Hematopoietic multipotent progenitor cell treated with erythropoietin and hydrocortisone succinate and interleukin-3 and kit ligand, for 8 days (in vitro differentiated cells): ENCODE measurements at regions not wholly inside any gene's neighbourhood (a gene's known extent, or its start where the extent isn't known, plus 50 kb on each side); places are given as distances from the start of the nearest gene placed in this dataset.
A peak's percentile ranks its signal among the peaks of the same experiment; 100 is the strongest.
"Not testable (repeated sequence)": the region's sequence is repeated elsewhere in the genome, so short reads cannot be mapped to it uniquely, and the experiment has no call there.

Experiments
- DNase-seq: peaks from one replicate; pipeline ENCODE4 v3.0.0-alpha.2; 2015

- DNase-seq = not testable (repeated sequence)
Observed at GRCh38 chr1:243074224-243074623, 180.9 kb downstream of the CEP170 start.

GRCh38 chr1:243067056-243067455 lies 188.0 kb downstream of the CEP170 start:
- not testable (repeated sequence) for DNase-seq

DNA sequence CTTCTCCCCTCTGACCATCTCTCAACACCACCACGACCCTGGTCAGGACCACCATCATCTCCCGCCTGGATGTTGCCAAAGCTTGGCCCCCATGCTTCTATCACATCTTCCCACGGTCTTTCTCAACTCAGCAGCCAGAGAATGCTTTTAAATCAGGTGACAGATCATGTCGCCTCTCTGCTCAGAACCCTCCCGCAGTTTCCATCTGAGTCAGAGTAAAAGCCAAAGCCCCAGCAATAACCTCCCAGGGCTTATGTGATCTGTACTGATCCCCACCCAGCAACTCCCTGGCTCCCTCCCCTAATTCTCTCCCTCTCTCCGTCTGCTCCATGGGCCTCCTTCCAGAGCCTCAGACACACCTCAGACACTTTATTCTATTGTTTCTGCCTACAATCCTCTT lies 193.1 kb downstream of the CEP170 start:
- DNase-seq = not testable (repeated sequence)

DNA sequence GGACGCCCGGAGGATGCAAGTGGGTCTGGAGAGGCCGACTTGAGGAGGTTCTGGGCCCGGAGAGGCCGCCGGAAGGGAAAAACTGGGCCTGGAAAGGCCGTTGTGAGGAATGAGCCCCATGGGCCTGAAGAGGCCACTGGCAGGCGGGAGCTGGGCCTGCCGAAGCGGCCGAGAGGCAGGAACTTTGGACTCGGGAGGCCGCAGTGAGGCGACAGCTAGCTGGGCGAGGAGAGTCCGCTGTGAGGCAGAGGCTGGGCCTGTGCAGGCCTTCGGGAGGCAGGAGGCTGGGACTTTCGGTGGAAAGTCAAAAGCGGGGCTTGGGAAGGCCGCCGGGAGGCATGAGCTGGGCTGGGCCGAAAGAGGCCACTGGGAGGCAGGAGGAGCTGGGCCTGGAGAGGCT lies 199.6 kb downstream of the CEP170 start:
- not testable (repeated sequence) for DNase-seq

DNA sequence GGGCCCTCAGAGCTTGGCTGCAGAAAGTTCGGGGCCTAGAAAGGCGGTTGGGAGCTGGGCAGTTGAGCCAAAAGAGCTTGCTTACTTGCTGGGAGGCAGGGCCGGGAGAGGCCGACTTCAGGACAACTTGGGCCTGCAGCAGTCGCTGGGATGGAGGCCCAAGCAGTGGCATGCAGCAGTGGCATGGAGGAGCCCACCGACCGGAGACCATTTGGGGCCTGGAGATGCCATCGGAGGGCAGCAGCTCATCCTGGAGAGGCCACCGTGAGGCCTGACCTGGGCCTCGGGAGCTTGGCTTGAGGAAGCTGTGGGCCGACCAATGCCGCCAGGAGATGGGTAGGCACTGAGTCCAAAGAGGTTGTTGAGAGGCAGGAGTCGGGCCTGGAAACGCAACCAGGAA lies 200.0 kb downstream of the CEP170 start:
- DNase-seq = not testable (repeated sequence)

- not testable (repeated sequence) for DNase-seq
Observed at GRCh38 chr1:243054681-243055080, 200.4 kb downstream of the CEP170 start.

GRCh38 chr1:243053048-243053447 lies 202.0 kb downstream of the CEP170 start:
- not testable (repeated sequence) for DNase-seq

- DNase-seq = not testable (repeated sequence)
Observed at GRCh38 chr1:243050613-243051012, 204.5 kb downstream of the CEP170 start.

DNA sequence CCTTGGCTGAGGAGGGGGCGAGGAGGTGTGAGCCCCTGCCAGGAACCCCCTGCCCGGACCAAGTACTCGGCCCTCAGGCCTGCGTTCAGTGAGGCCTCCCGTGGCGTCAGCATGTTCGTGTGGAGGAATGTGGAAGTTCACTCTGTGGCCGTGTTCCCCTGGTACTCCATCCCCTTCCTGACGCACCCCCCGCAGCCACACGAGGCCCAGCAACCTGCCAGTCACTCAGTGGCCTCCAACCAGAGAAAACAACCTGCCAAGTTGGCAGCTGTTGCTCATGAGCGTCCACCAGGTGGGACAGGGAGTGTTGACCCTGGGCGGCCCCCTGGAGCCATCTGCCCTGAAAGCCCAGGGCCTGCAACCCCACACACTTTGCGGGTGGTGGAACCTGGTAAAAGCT lies 205.4 kb downstream of the CEP170 start:
- DNase-seq = not testable (repeated sequence)

DNA sequence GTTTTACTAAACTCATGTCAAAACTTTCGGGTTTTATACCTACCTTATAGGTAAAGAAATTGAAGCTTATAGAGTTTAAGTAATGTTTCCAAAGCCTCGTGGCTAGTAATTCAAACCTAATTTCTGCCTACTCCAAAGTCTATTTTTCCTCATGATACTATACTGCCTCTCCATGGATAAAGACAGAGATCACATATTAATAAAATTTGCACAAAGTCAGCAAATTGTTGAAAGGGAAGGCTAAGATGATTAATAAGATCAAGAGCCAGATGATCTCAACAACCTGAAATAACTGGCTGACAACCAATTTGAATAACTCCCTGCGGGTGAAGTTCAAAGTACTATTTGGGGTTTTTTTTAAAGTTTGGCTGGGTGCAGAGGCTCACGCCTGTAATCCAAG lies 233.7 kb downstream of the CEP170 start:
- DNase-seq = not testable (repeated sequence)

- DNase-seq = not testable (repeated sequence)
Observed at GRCh38 chr1:243019030-243019635, 235.9 kb downstream of the CEP170 start.

DNA sequence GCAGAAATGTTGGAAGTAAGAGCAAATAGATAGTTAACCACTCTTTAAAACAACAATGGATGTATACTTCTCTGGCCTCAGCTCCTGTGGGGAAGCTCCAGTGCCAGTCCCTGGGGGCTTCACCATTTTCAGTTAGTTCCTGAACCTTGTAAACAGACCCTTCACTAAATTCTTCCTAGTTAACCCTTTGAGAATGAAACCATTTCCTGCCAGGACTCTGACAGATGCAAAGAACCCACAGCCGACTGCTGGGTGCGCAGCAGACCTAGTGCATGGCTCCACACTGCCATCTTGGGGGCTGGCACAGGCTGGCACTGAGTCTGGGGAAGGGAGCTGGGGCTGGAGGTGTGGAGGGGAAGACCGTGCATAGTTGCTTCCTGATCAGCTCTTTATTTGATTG lies 244.4 kb downstream of the CEP170 start:
- DNase-seq = not testable (repeated sequence)

GRCh38 chr1:243001003-243001402 lies 254.1 kb downstream of the CEP170 start:
- not testable (repeated sequence) for DNase-seq

DNA sequence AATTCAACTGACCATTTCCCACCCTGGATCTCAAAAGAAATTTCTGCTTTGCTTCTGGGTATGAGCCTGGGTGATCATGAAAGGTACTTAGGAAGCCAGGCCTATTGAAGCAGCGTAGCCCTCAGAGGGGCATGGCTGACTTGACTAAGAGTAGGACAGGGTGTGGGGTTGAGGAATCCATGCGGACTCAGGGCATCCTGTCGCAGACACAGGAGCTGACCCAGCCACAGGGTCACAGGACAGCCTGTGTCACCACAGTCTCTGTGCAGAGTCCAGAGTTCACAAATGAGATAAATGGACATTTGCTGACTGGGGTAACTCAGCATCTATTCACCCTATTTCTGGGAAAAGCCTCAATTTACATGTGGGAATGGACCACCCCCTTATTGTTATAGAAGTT lies 262.3 kb downstream of the CEP170 start:
- DNase-seq = not testable (repeated sequence)

DNA sequence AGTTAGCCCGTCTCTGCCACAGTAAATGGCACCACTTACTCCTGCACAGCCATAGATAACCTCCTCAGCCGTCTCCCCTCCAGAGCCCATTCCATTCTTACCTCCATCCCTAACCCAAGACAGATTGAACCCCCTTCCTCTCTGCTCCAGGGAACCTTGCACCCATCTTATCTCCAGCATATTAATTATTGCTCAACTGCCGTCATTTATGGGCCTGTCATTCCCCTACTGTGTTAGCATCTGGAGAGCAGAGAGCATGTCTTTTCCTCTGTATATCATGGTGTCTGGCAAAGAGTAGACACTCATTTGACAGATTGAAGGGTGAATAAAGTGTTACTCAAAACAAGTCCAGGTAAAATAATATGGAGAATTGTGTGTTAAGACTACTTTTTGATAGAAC lies 270.0 kb downstream of the CEP170 start:
- not testable (repeated sequence) for DNase-seq

DNA sequence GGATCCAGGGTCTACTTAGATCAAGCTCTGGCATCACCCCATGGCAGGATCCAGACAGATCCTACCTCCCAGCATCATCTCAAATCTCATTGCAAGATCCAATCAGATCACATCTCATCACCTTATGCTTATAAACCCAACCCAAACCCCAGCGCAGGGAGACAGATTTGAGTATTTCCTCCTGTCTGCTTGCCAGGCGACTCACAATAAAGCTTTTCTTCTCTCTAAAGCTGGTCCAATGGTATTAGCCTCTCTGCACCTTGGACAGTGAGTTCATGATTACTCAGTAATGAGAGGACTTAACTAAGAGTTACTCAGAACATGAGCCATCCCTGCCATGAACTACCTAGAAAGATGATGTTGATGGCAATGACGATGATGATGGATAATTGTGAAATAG lies 281.7 kb downstream of the CEP170 start:
- DNase-seq = not testable (repeated sequence)

DNA sequence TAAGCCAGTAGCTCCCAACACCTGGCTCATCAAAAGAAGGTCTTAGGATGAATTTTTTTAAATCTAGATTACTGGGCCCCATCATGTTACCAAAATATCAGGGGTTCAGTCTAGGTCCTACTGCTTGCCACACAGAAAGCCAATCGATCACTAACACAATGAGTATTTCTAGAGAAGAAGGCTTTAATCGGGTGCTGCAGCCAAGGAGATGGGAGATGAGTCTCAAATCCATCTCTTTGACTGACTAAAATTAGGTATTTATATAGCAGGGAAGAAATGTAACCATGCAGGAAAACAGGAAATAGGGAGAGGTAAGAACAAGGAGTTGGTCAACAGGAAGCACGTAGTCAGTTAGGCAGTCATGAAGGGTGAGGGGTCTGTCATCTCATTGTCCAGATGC lies 288.2 kb downstream of the CEP170 start:
- DNase-seq = no peak

- not testable (repeated sequence) for DNase-seq
Observed at GRCh38 chr1:242959397-242959796, 295.7 kb downstream of the CEP170 start.

GRCh38 chr1:242954945-242955344 lies 300.1 kb downstream of the CEP170 start:
- not testable (repeated sequence) for DNase-seq

GRCh38 chr1:242946206-242946605 lies 308.9 kb downstream of the CEP170 start:
- no peak for DNase-seq

DNA sequence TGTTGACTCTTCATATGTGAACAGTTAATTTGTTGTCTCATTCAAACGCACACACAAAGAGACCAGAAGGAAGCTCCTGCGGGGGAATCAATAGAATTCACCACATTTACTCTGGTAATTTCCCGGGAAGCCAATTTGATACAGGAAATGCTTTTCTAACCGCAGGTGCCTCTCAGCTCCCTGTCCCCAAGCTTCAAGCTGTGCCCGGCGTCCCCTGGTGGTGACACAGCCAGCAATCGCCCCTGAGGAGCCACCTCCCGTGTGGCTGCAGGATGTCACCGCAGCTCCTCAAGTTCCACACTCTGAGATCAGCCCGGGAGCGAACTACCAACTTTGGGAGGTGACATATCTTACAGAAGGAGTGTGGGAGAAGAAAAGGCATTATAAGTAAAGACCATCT lies 318.4 kb downstream of the CEP170 start:
- not testable (repeated sequence) for DNase-seq

DNA sequence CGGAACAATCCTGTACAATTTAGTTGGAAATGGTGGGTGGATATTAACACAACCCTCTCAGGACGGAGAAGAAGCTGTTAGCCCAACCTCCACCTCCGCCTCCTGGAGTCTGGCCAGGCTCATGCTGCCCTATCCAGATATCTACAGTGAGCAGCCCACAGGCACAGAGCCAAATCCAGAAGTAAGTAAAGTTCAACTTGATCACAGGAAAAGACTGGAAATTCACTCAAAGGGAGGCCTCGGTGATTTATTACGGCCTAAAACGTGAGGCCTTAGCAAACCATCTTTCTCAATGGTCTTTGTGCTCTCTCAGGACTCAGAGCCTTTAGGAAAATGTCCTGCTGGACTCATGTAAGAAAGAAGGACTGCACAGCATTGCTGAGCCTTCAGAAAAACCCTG lies 330.4 kb downstream of the CEP170 start:
- DNase-seq = peak; percentile 29

- not testable (repeated sequence) for DNase-seq
Observed at GRCh38 chr1:242923603-242924002, 331.5 kb downstream of the CEP170 start.

DNA sequence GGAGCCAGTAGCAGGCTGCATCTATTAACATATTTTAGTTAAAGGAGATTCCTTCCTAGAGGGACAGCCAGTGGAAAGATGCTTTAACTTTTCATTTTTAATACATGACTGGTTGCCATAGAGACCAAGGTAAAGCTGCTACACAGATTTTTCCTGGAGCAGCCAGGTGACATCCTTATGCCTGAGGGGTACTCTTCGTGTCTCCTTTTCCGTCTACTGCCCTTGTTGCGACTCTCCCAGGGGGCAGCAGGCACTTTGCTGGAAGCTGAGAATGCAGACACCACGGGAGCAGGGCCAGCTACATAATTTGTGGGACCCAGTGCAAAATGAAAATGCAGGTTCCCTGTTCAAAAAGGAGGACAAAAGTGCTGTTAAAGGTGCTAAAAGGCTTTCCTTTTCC lies 340.4 kb downstream of the CEP170 start:
- not testable (repeated sequence) for DNase-seq

DNA sequence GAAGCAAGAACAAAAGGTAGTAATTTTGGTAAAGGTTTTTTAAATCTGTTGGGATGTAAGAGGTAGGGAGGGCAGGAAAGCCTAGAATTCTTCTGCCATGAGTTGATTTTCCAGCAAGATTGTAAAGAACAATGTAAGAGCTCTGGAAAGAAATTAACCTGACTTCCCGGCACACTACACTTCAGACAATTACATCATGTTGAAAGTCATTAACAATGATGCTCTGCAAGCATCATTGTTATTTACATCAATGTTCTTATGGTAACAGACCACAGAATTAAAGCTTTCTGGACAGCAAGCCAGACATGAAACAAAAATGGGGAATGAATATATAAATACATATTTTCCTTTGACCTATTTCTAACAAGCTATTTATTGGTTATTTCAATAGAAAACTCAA lies 342.2 kb downstream of the CEP170 start:
- DNase-seq = not testable (repeated sequence)
